Cerebellar cortex (tissue), 1 donor: ENCODE measurements at regions not wholly inside any gene's neighbourhood (a gene's known extent, or its start where the extent isn't known, plus 50 kb on each side); places are given as distances from the start of the nearest gene placed in this dataset.

Experiments
- DNase-seq: peaks from one replicate; pipeline ENCODE4 v3.0.0-alpha.2; 2015; ENCODE audit warnings: low spot score

GRCh38 chr17:62913991-62914570 is 52.0 kb upstream of the TANC2 start:
- no peak for DNase-seq

- no peak for DNase-seq
Observed at GRCh38 chr17:62912363-62912762, 53.7 kb upstream of the TANC2 start.

GRCh38 chr17:62911114-62911513 is 54.9 kb upstream of the TANC2 start:
- peak; percentile 6 for DNase-seq

GRCh38 chr17:62910277-62910676 is 55.8 kb upstream of the TANC2 start:
- no peak for DNase-seq

GRCh38 chr17:62907961-62908360 is 58.1 kb upstream of the TANC2 start:
- no peak for DNase-seq

GRCh38 chr17:62906881-62907280 is 59.2 kb upstream of the TANC2 start:
- no peak for DNase-seq

GRCh38 chr17:62905233-62905632 is 60.8 kb upstream of the TANC2 start:
- no peak for DNase-seq

GRCh38 chr17:62902531-62903220 is 63.4 kb upstream of the TANC2 start:
- no peak for DNase-seq

- DNase-seq, result no peak
Observed at GRCh38 chr17:62901544-62901943, 64.5 kb upstream of the TANC2 start.

- no peak for DNase-seq
Observed at GRCh38 chr17:62900096-62900495, 65.9 kb upstream of the TANC2 start.

GRCh38 chr17:62899361-62899760 is 66.7 kb upstream of the TANC2 start:
- no peak for DNase-seq

- DNase-seq, result no peak
Observed at GRCh38 chr17:62898239-62898864, 67.7 kb upstream of the TANC2 start.

- DNase-seq, result no peak
Observed at GRCh38 chr17:62897706-62898105, 68.3 kb upstream of the TANC2 start.

GRCh38 chr17:62895320-62896301 is 70.4 kb upstream of the TANC2 start:
- no peak for DNase-seq

GRCh38 chr17:62892870-62893338 is 73.1 kb upstream of the TANC2 start:
- no peak for DNase-seq

- DNase-seq, result no peak
Observed at GRCh38 chr17:62892061-62892675, 73.9 kb upstream of the TANC2 start.

- no peak for DNase-seq
Observed at GRCh38 chr17:62891659-62892058, 74.4 kb upstream of the TANC2 start.

- DNase-seq, result no peak
Observed at GRCh38 chr17:62888765-62889164, 77.3 kb upstream of the TANC2 start.

- no peak for DNase-seq
Observed at GRCh38 chr17:62888148-62888547, 77.9 kb upstream of the TANC2 start.

- DNase-seq, result no peak
Observed at GRCh38 chr17:62887437-62887836, 78.6 kb upstream of the TANC2 start.

- no peak for DNase-seq
Observed at GRCh38 chr17:62884781-62885180, 76.7 kb upstream of the MARCHF10 start.

- no peak for DNase-seq
Observed at GRCh38 chr17:62882878-62883277, 74.8 kb upstream of the MARCHF10 start.
